ENCODE measurements at regions not wholly inside any gene's neighbourhood (a gene's known extent, or its start where the extent isn't known, plus 50 kb on each side); places are given as distances from the start of the nearest gene placed in this dataset.

DNA sequence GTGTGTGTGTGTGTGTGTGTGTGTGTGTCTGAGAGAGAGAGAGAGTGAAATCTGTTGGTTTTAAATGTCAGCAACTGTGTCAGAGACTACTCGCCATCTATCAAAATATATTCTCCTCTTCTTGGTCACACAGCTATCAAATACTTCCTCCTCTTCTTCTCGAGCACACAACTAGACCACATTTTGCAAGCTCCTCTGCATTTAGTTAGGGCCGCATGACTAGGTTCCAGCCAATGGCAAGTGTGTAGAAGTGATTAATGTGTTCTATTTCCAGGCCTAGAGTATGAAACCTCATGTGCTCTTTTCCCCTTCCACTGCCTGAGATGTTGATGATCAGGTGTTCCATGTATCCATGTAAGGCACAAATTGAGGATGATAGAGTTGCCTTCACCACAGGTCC is 278.5 kb upstream of the MARCKS start:
- DNase-seq (ENCODE audit: low spot score): no peak

DNA sequence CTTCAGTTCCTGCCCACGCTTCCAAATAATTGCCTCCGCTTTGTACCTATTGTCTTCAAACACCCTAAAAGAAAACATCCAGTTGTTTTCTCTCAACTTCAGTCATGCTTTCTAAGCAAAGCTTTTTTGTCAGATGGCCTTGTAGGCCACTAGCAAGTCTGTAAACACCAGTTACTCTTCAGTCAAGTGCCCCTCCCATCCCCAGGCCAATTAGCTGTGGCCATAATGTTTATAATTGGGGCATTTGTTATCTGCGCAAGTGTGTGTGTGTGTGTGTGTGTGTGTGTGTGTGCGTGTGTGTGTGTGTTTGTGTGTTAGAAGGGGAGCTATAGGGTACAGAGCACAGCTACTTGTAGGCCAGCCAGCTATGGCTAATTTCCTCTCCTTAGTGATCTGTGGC is 272.4 kb upstream of the MARCKS start:
- DNase-seq (ENCODE audit: low spot score): no peak

DNA sequence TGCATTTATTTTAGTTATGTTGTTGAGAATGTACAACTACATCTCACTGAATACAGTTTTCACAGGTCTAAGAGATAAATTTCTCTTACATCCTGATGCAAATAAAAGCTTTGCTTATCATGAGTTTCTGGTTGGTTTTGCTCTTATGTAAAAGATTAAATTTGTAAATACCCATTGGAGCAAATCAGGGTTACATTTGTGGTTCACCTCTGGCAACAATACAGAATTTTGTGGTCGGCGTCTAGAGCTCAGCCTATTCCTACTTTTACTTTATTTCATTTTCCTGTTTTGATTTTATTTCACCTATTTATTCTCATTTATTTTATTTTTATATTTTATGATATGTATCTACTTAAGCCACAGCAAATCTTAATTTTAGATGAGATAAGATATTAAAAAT is 271.9 kb upstream of the MARCKS start:
- no peak for DNase-seq (ENCODE audit: low spot score)

- DNase-seq (ENCODE audit: low spot score): no peak
Measured at GRCh38 chr6:113586413-113587077, 270.6 kb upstream of the MARCKS start.

GRCh38 chr6:113587078-113587699 is 270.0 kb upstream of the MARCKS start:
- DNase-seq (ENCODE audit: low spot score): no peak

DNA sequence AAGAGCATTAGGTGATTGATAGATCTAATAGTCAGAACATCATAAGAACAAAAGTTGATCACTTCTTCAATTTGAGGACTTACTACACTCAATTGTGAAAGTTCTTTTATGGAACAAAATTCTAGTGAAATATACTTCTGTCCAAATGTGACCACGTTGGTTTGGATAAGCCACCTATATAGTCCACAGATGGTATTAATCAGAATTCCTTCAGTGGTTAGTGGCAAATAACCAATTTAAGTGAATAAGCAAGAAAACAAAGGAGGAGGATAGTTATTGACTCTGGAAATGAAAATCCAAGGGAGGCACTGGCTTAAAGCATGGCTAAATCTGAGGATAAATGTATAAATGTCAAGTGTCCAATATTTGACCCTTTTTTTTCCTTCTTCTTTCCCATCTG is 268.5 kb upstream of the MARCKS start:
- DNase-seq (ENCODE audit: low spot score): no peak

- no peak for DNase-seq (ENCODE audit: low spot score)
Measured at GRCh38 chr6:113591896-113592827, 265.0 kb upstream of the MARCKS start.

- no peak for DNase-seq (ENCODE audit: low spot score)
Measured at GRCh38 chr6:113594726-113595125, 262.4 kb upstream of the MARCKS start.

GRCh38 chr6:113595911-113596376 is 261.2 kb upstream of the MARCKS start:
- DNase-seq (ENCODE audit: low spot score): no peak

DNA sequence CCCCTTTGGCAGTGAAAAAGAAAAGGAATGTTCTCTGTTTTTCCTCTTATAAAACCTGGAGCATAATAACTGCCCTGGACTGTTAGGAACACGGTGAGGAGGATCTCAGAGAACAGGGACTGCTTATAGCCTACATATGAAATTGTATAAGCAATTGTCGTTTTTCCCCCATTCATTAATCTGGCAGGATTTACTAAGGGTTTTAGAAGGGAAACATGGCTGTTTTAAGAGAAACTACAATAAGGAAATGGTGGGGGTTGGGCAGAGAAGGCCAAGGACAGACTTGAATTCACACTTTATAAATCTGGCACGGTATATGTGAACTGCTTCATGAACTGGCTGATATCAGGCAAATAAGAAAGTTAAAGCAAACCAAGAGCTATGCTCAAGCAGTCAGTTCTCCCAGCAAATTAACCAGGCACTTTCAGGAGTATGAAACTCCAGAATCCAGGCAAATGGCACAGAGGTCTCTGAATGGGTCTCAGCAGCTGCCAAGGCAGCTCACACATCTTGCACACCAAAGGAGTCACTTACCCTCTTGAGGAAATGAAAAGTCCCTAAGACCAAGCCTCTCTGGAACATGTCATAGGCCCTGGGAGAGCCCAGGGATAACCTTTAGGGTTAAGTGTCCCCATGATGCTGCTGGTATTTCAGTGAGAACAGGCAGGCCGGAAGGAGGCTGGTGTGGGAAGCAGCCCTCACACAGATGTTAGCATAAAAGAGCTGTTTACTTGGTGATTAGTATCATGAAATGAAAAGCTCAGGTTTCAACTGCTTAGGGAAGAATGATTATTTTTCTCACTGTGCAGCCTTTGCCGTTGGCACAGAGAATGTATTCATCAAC is 260.5 kb upstream of the MARCKS start:
- DNase-seq (ENCODE audit: low spot score): no peak

- no peak for DNase-seq (ENCODE audit: low spot score)
Measured at GRCh38 chr6:113597231-113597583, 259.9 kb upstream of the MARCKS start.

GRCh38 chr6:113598786-113599185 is 258.4 kb upstream of the MARCKS start:
- no peak for DNase-seq (ENCODE audit: low spot score)

DNA sequence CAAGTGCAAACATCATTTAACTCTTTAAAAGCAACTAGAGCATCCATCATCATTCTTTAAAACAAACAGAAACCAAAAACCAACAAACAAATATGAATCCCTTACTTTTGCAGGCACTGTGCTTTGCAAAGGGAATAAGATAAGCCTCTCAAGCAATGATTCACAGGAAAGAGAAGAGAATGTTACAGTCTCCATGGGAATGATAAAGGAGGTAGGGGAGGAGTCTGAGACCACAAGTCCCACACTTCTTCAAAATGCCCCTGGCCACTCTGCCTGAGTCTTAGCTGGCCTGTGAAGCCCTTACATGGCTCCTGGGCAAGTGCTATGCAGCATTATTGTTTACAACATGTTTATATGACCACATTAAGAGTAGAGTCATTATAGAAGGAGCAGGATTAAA is 257.7 kb upstream of the MARCKS start:
- DNase-seq (ENCODE audit: low spot score): no peak

DNA sequence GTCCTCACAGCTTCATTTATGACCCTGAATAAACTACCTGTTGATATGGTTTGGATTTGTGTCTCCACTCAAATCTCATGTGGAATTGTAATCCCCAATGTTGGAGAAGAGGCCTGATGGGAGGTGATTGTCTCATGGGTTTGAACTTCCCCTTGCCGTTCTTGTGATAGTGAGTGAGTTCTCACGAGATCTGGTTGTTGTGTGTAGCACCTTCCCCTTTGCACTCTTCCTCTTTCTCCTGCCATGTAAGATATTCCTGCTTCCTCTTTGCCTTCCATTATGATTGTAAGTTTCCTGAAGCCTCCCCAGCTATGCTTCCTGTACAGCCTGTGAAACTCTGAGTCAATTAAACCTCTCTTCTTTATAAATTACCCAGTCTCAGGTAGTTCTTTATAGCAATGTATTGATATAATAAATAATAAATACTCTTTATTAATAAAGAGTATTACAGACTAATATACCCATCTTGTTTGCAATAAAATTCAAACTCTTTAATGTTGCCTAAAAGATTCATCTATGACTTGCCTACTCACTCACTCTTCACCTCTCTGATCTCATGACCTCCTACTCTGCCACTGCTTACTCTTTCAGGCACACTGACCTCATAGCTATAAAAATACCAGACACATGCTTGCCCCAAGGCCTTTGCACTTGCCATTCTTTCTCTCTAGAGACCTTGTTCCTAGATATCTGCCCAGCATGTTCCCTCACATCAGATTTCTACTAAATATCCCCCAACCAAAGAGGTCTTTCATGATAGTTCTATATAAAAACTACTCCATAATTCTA is 256.4 kb upstream of the MARCKS start:
- no peak for DNase-seq (ENCODE audit: low spot score)

- DNase-seq (ENCODE audit: low spot score): no peak
Measured at GRCh38 chr6:113607821-113608545, 249.2 kb upstream of the MARCKS start.

DNA sequence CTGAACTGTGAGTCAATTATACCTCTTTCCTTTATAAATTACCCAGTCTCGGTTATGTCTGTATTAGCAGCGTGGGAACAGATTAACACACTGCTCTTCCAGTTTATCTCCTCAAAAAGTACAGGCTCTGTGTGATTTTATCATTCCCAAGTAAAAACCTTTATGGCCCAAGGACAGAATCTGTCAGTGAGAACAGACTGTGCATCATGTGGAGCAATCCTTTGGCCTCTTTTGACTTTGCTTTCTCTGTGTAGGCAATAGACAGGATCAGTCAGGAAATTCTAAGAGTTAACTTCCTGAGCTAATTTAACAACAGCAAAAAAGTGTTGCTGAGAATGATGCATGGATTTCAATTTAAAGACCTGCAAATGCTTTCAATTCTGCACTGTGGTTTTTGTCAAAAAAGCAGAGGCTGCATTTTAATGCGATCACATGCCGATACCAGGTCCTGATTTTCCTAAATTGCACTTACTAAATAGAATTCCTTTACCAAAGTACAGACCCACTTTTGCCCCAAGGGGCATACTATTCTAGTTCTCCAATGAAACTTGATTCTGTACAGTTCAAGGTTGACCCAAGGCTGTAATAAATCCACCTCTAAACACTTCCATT is 246.7 kb upstream of the MARCKS start:
- DNase-seq (ENCODE audit: low spot score): no peak

GRCh38 chr6:113616701-113617274 is 240.4 kb upstream of the MARCKS start:
- no peak for DNase-seq (ENCODE audit: low spot score)

DNA sequence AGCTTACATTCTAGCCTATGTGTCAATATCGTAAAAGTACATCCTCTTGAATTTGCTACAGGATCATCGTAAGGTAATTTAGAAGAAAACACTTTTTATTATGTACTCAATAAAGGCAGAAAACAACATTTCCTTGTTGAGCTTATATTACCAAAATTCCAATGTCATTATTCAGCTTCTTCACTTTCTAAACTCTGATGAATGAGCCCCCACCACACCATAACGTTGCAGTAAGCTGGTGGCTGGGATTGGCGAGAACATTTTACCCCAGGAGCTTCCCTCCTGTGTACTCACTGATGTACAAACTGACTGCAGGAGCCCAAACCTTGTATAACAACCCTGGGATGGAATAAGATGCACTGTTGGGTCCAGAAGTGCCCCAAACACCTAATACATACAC is 238.1 kb upstream of the MARCKS start:
- DNase-seq (ENCODE audit: low spot score): no peak

GRCh38 chr6:113620386-113620785 is 236.8 kb upstream of the MARCKS start:
- no peak for DNase-seq (ENCODE audit: low spot score)

DNA sequence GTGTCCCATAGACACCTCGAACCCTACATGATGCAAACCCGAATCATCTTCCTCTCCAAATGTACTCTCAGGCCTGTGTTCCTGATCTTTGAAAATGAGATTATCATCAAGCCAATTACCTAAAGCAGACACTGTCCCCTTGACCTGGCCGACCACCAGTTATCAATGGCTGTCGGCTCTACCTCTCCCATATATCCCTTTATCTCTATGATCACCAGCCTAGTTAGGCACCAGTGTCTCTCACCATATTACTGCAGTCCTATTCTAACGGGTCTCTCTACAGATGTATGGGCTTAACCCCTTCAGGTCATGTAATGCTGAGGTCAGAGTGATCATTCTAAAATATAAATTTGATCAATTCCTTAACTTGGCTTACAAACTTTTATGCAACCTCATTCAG is 234.9 kb upstream of the MARCKS start:
- DNase-seq (ENCODE audit: low spot score): no peak
